HUES64 (cell line): ENCODE measurements at regions not wholly inside any gene's neighbourhood (a gene's known extent, or its start where the extent isn't known, plus 50 kb on each side); places are given as distances from the start of the nearest gene placed in this dataset.
"Not testable (repeated sequence)": the region's sequence is repeated elsewhere in the genome, so short reads cannot be mapped to it uniquely, and the experiment has no call there.

Experiments
- H3K27ac ChIP-seq: 2 replicates; pipeline ENCODE4 v1.7.0; 2013; ENCODE audit warnings: low read depth, low read length, inconsistent platforms
- H3K27me3 ChIP-seq: 2 replicates; pipeline ENCODE4 v1.6.1; 2013; ENCODE audit warnings: mild to moderate bottlenecking, low read length; ENCODE audit not compliant: insufficient read depth
- H3K36me3 ChIP-seq: 2 replicates; pipeline ENCODE4 v1.6.1; 2013; ENCODE audit warnings: mild to moderate bottlenecking, low read length; ENCODE audit not compliant: insufficient read depth
- H3K4me1 ChIP-seq: 2 replicates; pipeline ENCODE4 v1.6.1; 2013; ENCODE audit warnings: mild to moderate bottlenecking, low read length, moderate library complexity; ENCODE audit not compliant: insufficient read depth
- H3K4me3 ChIP-seq: 2 replicates; pipeline ENCODE4 v1.5.1; 2013; ENCODE audit warnings: mild to moderate bottlenecking, low read length, moderate library complexity
- H3K9ac ChIP-seq: 2 replicates; pipeline ENCODE4 v1.6.1; 2013; ENCODE audit warnings: mild to moderate bottlenecking, low read depth, low read length
- H3K9me3 ChIP-seq: 2 replicates; pipeline ENCODE4 v1.6.1; 2013; ENCODE audit warnings: low read depth, low read length; ENCODE audit not compliant: insufficient read depth
- WGBS: fragments of 150-250, 120-280 bp; methylation state at CpG from one replicate; pipeline ENCODE4 v1.1.7; 2013; ENCODE audit warnings: missing lambda C conversion rate; 5-methylcytosine and 5-hydroxymethylcytosine counted together

DNA sequence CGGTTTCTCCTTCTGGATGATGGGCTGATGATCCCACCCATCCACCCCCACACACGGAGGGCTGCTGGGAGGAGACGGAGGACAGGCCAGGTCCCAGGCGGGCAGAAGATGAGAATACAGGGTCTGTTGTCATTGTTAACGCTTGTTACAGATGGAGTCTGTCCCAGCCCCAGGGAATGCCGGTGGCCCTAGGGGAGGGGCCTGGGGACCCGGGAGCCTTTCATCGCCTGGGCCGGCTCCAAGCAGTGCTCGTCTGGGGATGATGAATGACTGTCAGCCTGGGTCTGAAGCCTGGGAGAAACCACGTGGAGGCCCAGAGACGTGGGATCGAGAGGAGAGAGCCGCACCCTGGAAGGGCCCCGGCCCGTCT is 69.2 kb downstream of the UNCX start:
- no peaks in the 10 kb centered on the region for H3K9me3 ChIP-seq
- no peaks in the 10 kb centered on the region for H3K36me3 ChIP-seq
- 86% methylated on average over 16 of the region's 16 CpGs for WGBS
- H3K4me3 ChIP-seq, result no peak overlapping the region
- H3K4me1 ChIP-seq, result no peaks in the 10 kb centered on the region
- no peaks in the 10 kb centered on the region for H3K27me3 ChIP-seq
- no peak overlapping the region for H3K9ac ChIP-seq
- no peak overlapping the region for H3K27ac ChIP-seq

DNA sequence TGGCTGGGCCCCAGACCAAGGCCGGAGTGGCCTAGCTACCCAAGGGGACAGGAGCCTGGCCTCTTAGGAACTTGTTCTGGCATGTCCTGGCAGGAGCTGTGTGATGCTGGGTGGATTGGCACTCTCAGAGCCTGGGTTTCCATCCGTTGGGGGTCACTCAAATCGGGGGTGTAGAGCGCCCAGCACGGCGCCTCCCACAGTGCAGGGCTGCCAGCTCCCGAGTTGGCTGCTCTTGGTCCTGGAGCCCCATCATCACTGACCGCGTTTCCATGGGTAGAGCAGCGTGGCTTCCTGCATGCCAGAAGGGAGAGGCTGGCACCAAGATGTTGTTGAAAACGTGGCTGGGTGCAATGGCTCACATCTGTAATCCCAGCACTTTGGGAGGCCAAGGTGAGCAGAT is 70.3 kb downstream of the UNCX start:
- H3K27me3 ChIP-seq, result no peaks in the 10 kb centered on the region
- no peaks in the 10 kb centered on the region for H3K4me1 ChIP-seq
- no peak overlapping the region for H3K4me3 ChIP-seq
- WGBS, result 93% methylated on average over 11 of the region's 11 CpGs
- H3K9me3 ChIP-seq, result no peaks in the 10 kb centered on the region
- H3K36me3 ChIP-seq, result no peaks in the 10 kb centered on the region
- no peak overlapping the region for H3K27ac ChIP-seq
- no peak overlapping the region for H3K9ac ChIP-seq

DNA sequence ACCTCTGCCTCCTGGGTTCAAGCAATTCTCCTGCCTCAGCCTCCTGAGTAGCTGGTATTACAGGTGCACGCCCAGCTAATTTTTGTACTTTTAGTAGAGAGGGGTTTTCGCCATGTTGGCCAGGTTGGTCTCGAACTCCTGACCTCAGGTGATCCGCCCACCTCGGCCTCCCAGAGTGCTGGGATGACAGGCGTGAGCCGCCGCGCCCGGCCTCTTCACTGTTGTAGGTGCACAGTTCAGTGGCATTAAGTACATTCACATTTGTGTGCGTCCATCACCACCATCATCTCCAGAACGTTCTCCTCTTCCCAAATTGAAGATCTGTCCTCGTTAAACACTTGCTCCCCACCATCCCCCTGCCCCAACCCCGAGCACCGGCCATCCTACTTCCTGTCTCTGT is 71.3 kb downstream of the UNCX start:
- not testable (repeated sequence) for H3K27me3 ChIP-seq, H3K27ac ChIP-seq, H3K9ac ChIP-seq, H3K36me3 ChIP-seq, H3K4me3 ChIP-seq, H3K4me1 ChIP-seq, H3K9me3 ChIP-seq
- 89% methylated on average over 15 of the region's 15 CpGs for WGBS

DNA sequence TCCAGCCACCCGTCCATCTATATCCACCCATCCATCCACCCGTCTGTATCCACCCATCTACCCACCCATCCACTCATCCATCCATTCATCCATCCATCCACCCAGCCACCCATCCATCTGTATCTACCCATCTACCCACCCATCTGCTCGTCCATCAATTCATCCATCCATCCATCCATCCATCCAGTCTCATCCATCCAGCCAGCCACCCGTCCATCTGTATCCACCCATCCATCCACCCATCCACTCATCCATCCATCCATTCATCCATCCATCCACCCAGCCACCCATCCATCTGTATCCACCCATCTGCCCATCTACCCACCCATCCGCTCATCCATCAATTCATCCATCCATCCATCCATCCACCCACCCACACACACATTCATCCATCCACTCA is 73.2 kb downstream of the UNCX start:
- Histone ChIP-seq H3K9me3 (no peaks in the 10 kb centered on the region), H3K27me3 (no peaks in the 10 kb centered on the region), H3K4me1 (no peaks in the 10 kb centered on the region), H3K4me3 (no peak overlapping the region), H3K27ac (no peak overlapping the region), H3K36me3 (no peaks in the 10 kb centered on the region), H3K9ac (no peak overlapping the region)
- 86% methylated on average over 5 of the region's 5 CpGs for WGBS

DNA sequence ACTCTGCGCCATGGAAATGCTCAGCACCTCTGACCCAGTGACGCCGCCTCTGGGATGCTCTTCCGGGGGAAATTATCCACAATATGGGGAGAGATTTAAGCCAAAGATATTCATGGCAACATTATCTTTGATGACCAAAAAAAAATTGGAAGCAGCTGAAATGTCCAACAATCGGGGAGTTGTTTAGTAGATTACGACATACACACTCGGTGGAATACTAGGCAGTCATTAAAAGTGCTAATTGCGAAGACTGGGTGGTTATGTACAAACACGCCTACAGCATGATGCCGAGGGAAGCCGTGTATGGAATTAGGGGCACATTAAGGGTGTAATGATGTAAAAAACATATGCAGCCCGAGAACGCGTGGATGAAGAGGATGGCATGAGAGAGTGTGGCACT is 75.2 kb downstream of the UNCX start:
- Histone ChIP-seq H3K9me3 (no peaks in the 10 kb centered on the region), H3K9ac (no peak overlapping the region), H3K27ac (no peak overlapping the region), H3K4me1 (no peaks in the 10 kb centered on the region), H3K27me3 (no peaks in the 10 kb centered on the region), H3K36me3 (no peaks in the 10 kb centered on the region), H3K4me3 (no peak overlapping the region)
- 96% methylated on average over 14 of the region's 14 CpGs for WGBS

DNA sequence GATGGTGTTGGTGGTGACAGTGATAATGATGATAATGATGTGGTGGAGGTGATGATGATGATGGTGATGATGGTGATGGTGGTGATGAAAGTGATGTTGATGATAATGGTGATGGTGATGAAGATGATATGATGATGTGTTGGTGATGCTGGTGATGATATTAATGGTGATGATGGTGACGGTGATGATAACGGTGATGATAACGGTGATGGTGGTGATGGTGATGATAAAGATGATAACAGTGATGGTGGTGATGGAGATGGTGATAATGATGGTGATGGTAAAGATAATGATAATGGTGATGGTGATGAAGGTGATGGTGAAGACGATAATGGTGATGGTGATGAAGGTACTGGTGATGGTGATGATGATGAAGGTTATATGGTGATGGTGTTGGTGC is 76.6 kb downstream of the UNCX start:
- H3K9ac ChIP-seq, result no peak overlapping the region
- WGBS, result 97% methylated on average over 4 of the region's 4 CpGs
- H3K27ac ChIP-seq, result no peak overlapping the region
- H3K36me3 ChIP-seq, result no peaks in the 10 kb centered on the region
- no peaks in the 10 kb centered on the region for H3K4me1 ChIP-seq
- H3K4me3 ChIP-seq, result no peak overlapping the region
- H3K27me3 ChIP-seq, result no peaks in the 10 kb centered on the region
- no peaks in the 10 kb centered on the region for H3K9me3 ChIP-seq

DNA sequence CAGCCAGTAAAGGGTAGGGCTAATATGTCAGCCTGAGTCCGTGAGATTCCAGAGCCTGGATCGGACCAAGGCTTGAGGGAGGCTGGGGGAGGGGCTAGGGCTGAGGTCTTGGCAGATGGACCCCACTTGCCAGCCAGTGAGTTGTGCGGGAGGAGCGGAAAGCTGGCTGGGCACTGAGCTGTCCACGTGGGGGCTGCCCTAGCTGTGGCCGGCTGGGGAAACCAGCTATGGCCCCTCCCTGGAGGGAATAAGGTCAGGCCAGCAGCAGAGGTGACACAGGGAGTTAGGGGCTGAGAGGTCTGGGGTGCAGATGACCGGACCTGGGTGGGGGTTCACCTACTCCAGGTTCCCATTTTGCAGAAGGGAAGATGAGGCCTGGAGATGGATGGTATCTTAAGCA is 77.3 kb downstream of the UNCX start:
- no peak overlapping the region for H3K9ac ChIP-seq
- H3K27me3 ChIP-seq, result no peaks in the 10 kb centered on the region
- no peaks in the 10 kb centered on the region for H3K4me1 ChIP-seq
- WGBS, result 91% methylated on average over 7 of the region's 7 CpGs
- no peaks in the 10 kb centered on the region for H3K36me3 ChIP-seq
- H3K4me3 ChIP-seq, result no peak overlapping the region
- no peaks in the 10 kb centered on the region for H3K9me3 ChIP-seq
- H3K27ac ChIP-seq, result no peak overlapping the region

DNA sequence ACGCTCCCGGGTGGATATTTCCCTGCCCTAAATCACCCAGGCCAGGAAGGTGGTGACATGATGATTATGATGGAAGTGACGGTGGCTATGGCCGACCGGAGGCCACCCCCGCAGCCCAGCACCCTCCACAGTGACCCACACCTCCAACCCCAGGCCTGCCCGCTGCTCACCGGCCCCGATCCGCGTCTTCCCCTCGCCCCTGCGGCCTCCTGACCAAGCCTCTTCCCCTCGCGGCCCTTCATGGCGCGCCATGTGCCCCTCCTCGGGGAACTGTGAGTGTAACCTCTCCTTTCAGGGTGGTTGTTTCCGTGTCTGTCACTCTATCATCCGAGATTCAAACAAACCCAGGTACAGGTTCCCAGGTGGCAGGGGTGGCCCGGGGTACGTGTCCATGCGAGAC is 78.3 kb downstream of the UNCX start:
- Histone ChIP-seq H3K27me3 (no peaks in the 10 kb centered on the region), H3K27ac (no peak overlapping the region), H3K36me3 (no peaks in the 10 kb centered on the region), H3K4me1 (no peaks in the 10 kb centered on the region), H3K9ac (no peak overlapping the region), H3K4me3 (no peak overlapping the region), H3K9me3 (no peaks in the 10 kb centered on the region)
- WGBS, result 92% methylated on average over 23 of the region's 23 CpGs

DNA sequence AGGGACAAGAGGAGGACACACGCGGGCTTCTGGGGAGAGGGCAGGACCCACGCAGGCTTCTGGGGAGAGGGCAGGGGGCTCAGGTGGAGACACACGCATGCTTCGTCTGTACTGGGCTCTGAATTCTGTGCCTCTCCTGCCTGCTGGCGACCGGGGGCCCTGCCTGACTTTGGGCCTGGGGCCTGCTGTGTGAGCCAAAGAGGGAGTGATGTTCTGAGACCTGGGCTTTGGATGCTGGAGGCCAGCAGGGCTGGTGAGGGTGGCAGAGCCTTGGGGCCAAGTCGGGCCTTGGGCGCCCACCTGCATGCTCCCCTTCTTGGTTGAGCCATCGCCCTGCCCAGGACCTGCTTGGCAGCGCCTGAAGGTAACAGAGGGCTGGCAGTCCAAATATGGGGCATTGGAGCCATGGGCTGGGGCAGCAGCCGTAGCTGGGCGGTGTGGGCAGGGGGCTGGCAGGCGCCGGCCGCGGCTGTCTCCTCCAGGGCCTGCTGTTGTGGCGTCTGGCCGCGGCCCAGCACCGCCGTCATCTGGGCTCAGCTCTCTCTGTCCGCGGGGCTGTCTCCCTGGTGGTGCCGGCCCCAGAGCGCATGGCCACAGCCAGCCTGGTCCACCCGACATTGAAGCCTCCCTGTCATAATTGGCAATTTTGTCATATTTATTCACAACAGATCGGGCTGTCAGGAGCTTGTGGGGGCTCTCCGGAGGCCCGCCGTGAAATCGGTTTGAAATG is 78.9 kb downstream of the UNCX start:
- Histone ChIP-seq H3K4me1 (no peaks in the 10 kb centered on the region), H3K27me3 (no peaks in the 10 kb centered on the region), H3K9ac (no peak overlapping the region), H3K9me3 (no peaks in the 10 kb centered on the region), H3K27ac (no peak overlapping the region), H3K4me3 (no peak overlapping the region), H3K36me3 (no peaks in the 10 kb centered on the region)
- WGBS, result 95% methylated on average over 32 of the region's 32 CpGs

DNA sequence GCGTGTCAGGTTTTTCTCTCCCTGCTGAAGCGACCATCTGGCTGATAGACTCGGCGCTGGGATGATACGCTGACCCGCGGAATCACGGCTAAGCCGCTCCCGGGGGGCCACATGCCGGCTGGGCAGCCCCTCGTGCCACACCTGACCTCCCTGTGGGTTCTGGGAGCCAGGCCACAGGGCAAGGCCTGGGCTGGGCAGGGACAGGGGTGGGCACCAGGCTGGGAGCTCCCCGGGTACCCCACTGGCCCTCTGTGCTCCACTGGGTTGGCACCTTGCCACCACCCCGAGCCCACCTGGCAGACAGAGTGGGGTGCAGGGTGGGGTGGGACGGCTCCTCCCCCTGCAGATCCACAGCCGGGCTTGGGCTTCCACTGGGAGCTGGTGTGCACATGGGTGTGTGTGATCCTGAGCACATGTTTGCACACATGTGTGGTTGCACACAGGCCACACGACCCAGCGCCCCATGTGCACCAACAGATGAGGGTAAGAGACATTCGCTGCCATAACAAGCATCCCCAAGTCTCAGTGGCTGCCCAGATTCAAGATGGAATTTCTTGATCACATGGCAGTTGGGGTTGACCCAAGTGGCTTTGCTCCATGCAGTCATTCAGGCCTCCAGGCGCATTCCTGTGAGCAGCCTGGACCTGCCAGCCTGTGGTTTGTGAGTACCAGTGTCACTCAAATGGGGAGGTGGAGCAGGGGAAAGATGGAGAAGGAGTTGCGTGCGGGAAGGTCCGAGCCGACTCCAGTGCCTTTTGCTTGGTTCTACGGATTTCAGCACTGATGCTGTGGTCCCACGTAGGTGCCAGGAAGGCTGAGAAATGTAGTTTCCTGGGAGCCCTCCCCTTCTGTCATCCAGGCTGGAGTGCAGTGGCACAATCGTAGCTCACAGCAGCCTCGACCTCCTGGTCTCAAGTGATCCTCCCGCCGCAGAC is 79.7 kb downstream of the UNCX start:
- Histone ChIP-seq H3K4me3 (no peak overlapping the region), H3K4me1 (no peaks in the 10 kb centered on the region), H3K27ac (no peak overlapping the region), H3K36me3 (no peaks in the 10 kb centered on the region), H3K9ac (no peak overlapping the region), H3K9me3 (no peaks in the 10 kb centered on the region), H3K27me3 (no peaks in the 10 kb centered on the region)
- 92% methylated on average over 30 of the region's 30 CpGs for WGBS

DNA sequence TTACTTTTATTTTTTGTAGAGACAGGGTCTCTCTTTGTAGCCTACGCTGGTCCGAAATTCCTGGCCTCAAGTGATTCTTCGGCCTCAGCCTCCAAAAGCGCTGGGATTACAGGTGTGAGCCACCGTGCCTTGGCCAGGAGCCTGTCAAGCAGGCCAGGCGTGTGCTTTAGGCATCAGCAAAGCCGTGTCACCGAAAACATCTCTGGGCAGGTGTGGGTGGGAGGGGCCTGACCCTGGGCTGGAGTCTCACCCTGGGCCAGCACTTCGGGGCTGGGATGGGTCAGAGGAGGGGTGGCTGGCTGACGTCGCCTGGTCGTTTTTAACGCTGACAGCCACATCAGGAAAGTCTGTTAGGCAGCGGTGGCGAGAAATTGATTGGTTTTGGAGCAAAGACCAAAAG is 80.9 kb downstream of the UNCX start:
- no peaks in the 10 kb centered on the region for H3K27me3 ChIP-seq

More for the DNA sequence above, 80.9 kb downstream of the UNCX start:
- no peak overlapping the region for H3K4me3 ChIP-seq
- H3K4me1 ChIP-seq, result no peaks in the 10 kb centered on the region
- 88% methylated on average over 15 of the region's 15 CpGs for WGBS
- H3K36me3 ChIP-seq, result no peaks in the 10 kb centered on the region
- no peaks in the 10 kb centered on the region for H3K9me3 ChIP-seq
- no peak overlapping the region for H3K9ac ChIP-seq
- no peak overlapping the region for H3K27ac ChIP-seq
